Osteocyte (in vitro differentiated cells): ENCODE measurements at regions not wholly inside any gene's neighbourhood (a gene's known extent, or its start where the extent isn't known, plus 50 kb on each side); places are given as distances from the start of the nearest gene placed in this dataset.

Source experiments
- DNase-seq: peaks from one replicate; pipeline ENCODE4 v3.0.0; 2021; ENCODE audit warnings: mixed read lengths; ENCODE audit not compliant: unreplicated experiment; ENCODE audit errors: extremely low spot score
- H3K27ac Mint-ChIP-seq: one replicate; pipeline ENCODE4 v1.8.0; 2021; ENCODE audit warnings: mild to moderate bottlenecking, mixed read lengths; ENCODE audit not compliant: unreplicated experiment
- H3K27me3 Mint-ChIP-seq: one replicate; pipeline ENCODE4 v1.8.0; 2021; ENCODE audit warnings: mixed read lengths; ENCODE audit not compliant: unreplicated experiment
- H3K36me3 Mint-ChIP-seq: one replicate; pipeline ENCODE4 v1.8.0; 2021; ENCODE audit warnings: mixed read lengths; ENCODE audit not compliant: unreplicated experiment
- H3K4me1 Mint-ChIP-seq: one replicate; pipeline ENCODE4 v1.8.0; 2021; ENCODE audit warnings: mixed read lengths; ENCODE audit not compliant: unreplicated experiment
- H3K4me3 Mint-ChIP-seq: one replicate; pipeline ENCODE4 v1.8.0; 2021; ENCODE audit warnings: mild to moderate bottlenecking, moderate library complexity, mixed read lengths; ENCODE audit not compliant: unreplicated experiment
- H3K9me3 Mint-ChIP-seq: one replicate; pipeline ENCODE4 v1.8.0; 2021; ENCODE audit warnings: mixed read lengths; ENCODE audit not compliant: unreplicated experiment
- CTCF ChIP-seq: fragments of 200-600 bp; sonication (generic); IDR thresholded peaks from 2 replicates; pipeline ENCODE4 v1.5.0; 2021; ENCODE audit warnings: antibody characterized with exemption, mild to moderate bottlenecking, moderate library complexity

- TF ChIP-seq CTCF: no peak
- peaks cover 9% of the 10 kb centered on the region for H3K9me3 Mint-ChIP-seq
- H3K27ac Mint-ChIP-seq: no peak overlapping the region
- H3K4me1 Mint-ChIP-seq: no peaks in the 10 kb centered on the region
- no peaks in the 10 kb centered on the region for H3K36me3 Mint-ChIP-seq
- no peak for DNase-seq
- H3K4me3 Mint-ChIP-seq: no peak overlapping the region
- peaks cover 10% of the 10 kb centered on the region for H3K27me3 Mint-ChIP-seq
Observed at GRCh38 chr10:10392511-10392910, 625.2 kb upstream of the CELF2 start.

- no peaks in the 10 kb centered on the region for H3K36me3 Mint-ChIP-seq
Observed at GRCh38 chr10:10394933-10395658, 622.6 kb upstream of the CELF2 start.

GRCh38 chr10:10396601-10397000 lies 621.1 kb upstream of the CELF2 start:
- DNase-seq: no peak
- H3K27me3 Mint-ChIP-seq: no peaks in the 10 kb centered on the region

More at GRCh38 chr10:10394933-10395658, 622.6 kb upstream of the CELF2 start:
- H3K27ac Mint-ChIP-seq: no peak overlapping the region
- no peaks in the 10 kb centered on the region for H3K4me1 Mint-ChIP-seq
- no peak for DNase-seq
- no peak overlapping the region for H3K4me3 Mint-ChIP-seq
- peaks cover 9% of the 10 kb centered on the region for H3K9me3 Mint-ChIP-seq
- H3K27me3 Mint-ChIP-seq: peaks cover 7% of the 10 kb centered on the region
- no peak for TF ChIP-seq CTCF

GRCh38 chr10:10397906-10398305 lies 619.8 kb upstream of the CELF2 start:
- Mint-ChIP-seq H3K27me3 (no peaks in the 10 kb centered on the region), H3K9me3 (peaks cover 9% of the 10 kb centered on the region), H3K4me1 (no peaks in the 10 kb centered on the region), H3K4me3 (no peak overlapping the region), H3K36me3 (no peaks in the 10 kb centered on the region), H3K27ac (no peak overlapping the region)
- no peak for TF ChIP-seq CTCF
- no peak for DNase-seq

More at GRCh38 chr10:10396601-10397000, 621.1 kb upstream of the CELF2 start:
- Mint-ChIP-seq H3K4me3 (no peak overlapping the region), H3K4me1 (no peaks in the 10 kb centered on the region), H3K9me3 (peaks cover 9% of the 10 kb centered on the region), H3K27ac (no peak overlapping the region), H3K36me3 (no peaks in the 10 kb centered on the region)
- TF ChIP-seq CTCF: no peak

GRCh38 chr10:10403762-10404161 lies 613.9 kb upstream of the CELF2 start:
- no peak for TF ChIP-seq CTCF
- Mint-ChIP-seq H3K4me3 (no peak overlapping the region), H3K36me3 (no peaks in the 10 kb centered on the region), H3K27ac (no peak overlapping the region), H3K27me3 (no peaks in the 10 kb centered on the region), H3K4me1 (no peaks in the 10 kb centered on the region), H3K9me3 (no peaks in the 10 kb centered on the region)
- DNase-seq: no peak
